GM20000 (cell line): ENCODE measurements at regions not wholly inside any gene's neighbourhood (a gene's known extent, or its start where the extent isn't known, plus 50 kb on each side); places are given as distances from the start of the nearest gene placed in this dataset.
"Not testable (repeated sequence)": the region's sequence is repeated elsewhere in the genome, so short reads cannot be mapped to it uniquely, and the experiment has no call there.

Experiments used
- DNase-seq: peaks from one replicate; pipeline ENCODE4 v3.0.0; 2012; ENCODE audit warnings: low spot score

GRCh38 chr2:111348316-111348715 lies 227.6 kb downstream of the BCL2L11 start:
- not testable (repeated sequence) for DNase-seq

DNA sequence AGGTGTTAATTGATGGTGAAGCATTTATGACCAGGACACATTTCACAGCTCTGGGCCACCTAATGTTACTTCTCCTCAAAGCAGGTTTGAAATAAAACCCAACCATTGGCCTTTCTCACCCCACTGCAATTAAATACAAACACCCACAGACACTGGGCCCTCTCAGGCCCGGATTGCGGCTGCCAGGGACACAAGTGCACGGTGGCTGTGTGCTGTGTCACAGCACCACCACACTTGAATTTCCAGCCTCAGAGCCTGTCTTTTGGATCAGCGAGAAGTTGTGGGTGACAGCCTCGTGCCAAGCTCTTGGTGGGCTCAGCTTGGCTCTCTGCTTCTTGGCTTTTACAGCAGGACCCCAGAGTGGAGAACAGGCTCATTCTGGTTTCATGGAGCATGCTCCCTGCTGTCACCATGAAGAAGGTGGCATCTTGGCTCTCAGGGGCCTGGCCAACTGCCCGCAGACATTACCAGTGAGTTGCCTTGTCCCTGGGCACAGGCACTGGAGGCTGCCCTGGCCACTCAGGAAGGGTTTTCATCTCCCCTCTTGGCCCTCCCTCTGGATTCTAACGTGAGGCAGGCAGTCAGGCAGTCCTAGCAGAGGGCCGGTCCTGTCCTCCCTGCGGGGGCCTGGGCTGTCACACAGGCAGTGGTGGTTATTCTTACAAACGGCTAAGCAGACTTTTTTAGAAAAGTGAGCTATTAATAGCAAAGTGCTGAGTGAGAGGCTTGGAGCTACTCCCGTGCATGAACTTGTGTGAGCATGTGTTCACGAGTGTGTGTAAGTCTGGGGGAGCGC lies 234.5 kb downstream of the BCL2L11 start:
- not testable (repeated sequence) for DNase-seq

- not testable (repeated sequence) for DNase-seq
Observed at GRCh38 chr2:111355823-111356511, 235.3 kb downstream of the BCL2L11 start.

DNA sequence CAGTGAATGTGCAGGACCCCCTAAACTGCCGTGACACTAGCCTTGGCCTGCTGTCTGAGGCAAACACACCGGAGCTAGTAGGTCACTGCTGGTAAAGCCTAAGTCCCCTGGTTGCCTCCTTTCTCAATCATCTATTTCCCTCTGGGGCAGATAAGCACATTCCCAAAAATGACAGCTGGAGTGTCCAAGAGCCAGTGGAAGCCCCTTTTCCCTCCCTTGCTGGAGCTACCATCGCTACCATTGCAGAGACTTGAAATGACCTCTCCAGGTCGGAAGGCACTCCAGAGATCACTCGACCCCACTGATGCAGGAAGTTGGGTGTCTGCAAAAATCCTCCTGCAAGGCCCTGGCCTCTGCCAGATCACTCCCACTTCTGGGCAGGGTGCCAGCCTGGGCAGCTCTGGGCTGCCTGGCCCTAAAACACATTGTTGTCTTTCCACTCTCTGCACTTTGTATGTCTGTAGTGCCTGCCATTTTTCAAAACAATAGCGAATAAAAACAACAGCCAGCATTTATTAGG lies 235.9 kb downstream of the BCL2L11 start:
- not testable (repeated sequence) for DNase-seq

DNA sequence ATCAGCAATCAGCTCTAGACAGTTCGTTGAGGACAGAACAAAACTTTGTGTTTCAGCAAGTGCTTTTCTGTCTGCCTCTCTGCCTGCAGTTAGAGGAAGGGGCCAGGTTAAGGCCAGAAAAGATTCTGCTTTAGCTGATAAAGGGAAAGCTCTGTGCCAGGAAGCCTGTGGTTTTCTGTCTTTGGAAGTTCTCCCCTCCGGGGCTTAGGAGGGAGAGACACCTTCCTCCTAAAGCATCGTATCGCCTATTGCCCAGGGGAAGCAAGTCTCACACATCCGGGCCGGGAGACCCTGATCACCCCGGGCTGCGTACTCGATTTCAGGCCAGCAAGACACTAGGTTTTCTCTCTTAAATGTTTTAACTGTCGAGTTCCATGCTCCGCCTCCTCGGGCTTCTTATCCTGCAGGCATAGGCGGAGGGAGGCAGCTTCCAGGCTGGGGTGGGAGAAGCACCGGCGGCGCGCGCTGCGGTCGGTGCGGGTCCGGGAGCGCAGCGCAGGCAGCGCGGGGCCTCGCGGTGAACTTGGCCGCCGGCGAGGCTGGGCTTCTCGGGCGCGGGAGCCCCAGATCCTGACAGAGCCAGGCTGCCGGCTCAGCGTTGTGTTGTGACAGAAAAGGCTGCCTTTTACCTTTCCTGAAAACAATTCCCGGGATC lies 245.4 kb downstream of the BCL2L11 start:
- peak; percentile 0 for DNase-seq

- not testable (repeated sequence) for DNase-seq
Observed at GRCh38 chr2:111366641-111367029, 245.9 kb downstream of the BCL2L11 start.

DNA sequence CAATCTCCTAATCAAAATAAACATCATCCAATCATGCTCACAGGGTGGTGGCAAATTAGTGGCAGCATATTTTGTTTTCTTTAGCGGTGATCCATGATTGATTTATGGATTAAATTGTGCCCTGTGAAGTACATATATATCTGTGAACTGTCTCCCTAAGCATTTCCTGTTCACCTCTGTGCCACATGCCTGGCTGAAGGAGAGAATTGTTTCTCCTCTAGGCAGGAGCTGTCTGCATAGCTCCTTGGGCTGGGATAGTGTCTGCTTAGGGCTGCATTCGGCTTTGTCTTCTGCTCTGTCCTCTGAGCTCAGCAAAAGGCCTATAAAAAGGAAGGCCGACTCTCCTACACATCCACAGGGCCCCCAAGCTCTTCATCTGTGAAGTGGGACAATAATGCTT lies 246.4 kb downstream of the BCL2L11 start:
- not testable (repeated sequence) for DNase-seq

GRCh38 chr2:111367871-111368270 lies 247.2 kb downstream of the BCL2L11 start:
- not testable (repeated sequence) for DNase-seq

DNA sequence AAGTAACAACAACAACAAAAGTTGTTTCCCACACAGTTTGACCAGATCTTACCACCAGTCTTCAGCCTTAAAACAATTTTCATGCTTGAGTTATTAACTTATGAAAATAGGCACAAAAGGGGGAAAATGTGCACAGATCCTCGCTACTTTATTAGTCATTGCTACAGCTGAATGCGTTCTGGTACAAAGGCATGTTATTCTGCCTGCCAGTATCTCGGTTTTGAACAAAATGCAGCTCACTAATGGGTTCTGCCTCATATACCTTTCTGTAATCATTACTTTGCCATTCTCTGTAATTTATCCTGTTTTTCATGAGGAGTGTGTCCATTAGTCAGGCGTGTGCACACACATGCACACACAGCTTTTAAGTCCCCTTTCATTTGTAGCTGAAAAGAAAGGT lies 247.6 kb downstream of the BCL2L11 start:
- DNase-seq = not testable (repeated sequence)

DNA sequence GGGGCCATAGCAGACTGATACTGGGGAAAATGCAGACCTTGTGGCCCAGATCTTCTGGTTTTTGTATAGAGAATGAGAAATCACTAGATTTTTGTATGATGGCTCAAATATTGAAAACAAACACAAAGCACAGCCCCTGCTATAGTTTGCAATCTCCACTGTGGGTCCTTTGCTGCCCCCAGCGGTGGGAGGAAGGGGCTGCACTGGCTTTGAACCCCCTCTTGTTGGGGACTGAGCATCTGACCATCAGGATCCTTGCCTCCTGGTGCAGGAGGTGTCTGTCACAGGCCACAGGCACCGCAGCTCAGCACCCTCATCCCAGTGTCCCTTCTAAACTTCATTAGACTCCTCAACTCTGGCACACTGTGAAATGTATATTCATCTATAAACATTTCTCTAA lies 252.3 kb downstream of the BCL2L11 start:
- DNase-seq = not testable (repeated sequence)

DNA sequence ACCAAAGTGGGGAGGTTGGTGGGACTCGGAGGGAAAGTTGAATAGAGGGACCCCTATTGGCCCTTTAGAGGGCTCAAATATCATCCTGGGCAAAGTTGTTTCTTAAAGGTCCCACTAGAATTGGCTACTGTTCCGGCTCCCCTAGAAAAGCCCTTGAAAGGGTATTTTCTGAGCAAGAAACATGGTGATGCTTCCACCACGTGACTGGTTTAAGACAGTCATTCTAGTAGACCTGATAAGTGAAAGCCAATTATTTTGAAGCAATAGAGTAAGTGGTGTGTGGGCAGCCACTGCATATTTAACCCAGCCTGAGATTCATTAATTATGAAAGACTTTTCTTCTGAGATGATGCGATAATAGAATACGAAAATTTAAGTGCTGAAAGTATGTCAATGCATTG lies 253.3 kb downstream of the BCL2L11 start:
- DNase-seq = not testable (repeated sequence)

- DNase-seq = not testable (repeated sequence)
Observed at GRCh38 chr2:111374734-111375133, 254.0 kb downstream of the BCL2L11 start.

GRCh38 chr2:111375320-111375883 lies 254.7 kb downstream of the BCL2L11 start:
- DNase-seq = not testable (repeated sequence)

DNA sequence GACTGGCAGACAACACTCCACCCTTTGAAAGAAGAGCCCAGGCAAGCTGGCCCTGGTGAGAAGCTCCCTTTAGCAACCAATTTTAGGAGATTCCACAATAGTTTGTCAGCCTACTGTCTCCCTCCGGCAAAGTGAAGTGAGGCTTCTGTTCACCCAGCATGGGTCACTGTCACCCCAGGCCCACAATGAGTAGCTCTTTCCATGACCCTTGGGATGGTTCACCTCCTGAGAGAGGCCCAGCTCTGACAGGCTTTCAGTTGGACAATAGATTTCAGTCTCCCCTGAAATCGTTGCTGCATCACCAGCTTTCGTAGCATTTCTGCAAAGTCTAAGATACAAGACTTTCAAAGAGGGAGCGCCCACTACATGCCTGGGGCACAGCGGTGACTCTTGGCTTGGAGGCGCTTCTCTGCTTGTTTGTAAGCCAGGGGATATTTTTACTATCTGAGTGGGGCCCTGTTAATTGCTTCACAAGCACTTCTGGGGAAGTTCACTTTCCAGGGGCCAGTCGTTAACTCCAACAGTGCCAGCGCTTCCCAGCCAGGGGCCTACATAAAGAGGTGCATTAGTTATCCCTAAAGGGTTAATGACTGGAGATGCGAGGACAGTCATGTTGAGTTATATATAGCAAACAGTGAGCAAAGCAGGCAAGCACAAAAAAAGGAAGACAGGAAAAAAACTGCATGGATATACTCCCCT lies 255.7 kb downstream of the BCL2L11 start:
- not testable (repeated sequence) for DNase-seq

DNA sequence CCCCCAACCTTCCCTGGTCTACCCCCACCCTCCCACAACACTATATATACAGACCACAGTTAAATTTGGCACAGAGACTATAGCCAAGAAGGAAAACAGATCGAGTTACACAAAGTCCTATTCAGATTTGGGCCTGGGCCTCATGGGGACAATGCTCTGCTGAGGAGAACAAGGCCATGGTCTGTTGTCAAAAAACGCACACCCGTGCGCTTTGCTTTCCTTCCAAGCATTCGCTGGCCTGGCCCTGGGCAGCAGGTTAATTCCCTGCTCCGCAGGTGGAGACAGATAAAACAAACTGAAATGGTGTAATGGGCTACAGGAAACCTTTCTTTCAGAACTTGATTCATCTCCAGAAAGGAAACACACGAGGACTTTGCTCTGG lies 256.2 kb downstream of the BCL2L11 start:
- DNase-seq = not testable (repeated sequence)

DNA sequence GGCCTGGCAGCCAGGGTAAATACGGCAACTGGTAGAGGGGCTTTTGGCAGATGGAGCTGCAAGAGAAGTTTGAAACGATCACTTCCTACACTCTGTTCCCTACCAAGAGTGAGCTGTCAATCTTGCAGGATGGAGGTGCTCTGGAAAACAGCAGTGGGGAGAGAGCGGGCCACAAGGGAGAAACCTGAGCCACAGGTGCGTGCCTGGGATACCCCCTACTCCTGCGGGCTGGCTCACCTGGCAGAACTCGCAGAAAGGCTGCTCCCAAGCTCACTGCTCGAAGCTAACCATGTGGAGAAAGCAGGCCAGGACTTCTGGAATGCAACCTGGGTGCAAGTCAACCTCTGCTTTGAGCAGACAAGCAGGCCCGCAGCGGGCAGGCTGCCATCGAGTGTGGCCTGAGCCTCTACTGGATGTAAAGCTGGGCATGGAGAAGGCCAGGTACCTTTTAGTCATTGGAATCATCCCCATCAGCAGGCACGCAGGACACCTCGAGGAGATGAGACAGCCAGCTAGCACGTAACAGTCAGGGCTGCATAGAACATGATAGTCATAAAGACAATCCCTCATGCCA lies 256.8 kb downstream of the BCL2L11 start:
- not testable (repeated sequence) for DNase-seq

DNA sequence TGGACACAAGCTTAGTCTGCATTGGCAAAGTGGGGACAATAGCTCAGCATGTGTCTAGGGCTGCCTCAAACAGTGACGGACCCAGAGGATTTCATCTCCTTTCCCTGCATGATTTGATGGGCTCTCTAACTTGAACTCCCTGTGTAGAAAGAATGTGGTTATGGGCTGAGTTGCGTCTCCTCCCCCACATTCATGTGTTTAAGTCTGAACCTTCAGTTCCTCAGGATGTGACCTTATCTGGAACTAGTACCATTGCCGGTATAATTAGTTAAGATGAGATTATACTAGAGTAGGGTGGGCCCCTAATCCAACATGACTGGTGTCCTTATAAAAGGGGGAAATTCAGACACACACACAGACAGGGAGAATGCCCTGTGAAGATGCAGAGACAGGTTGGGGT lies 257.6 kb downstream of the BCL2L11 start:
- not testable (repeated sequence) for DNase-seq

- not testable (repeated sequence) for DNase-seq
Observed at GRCh38 chr2:111380733-111381439, 260.2 kb downstream of the BCL2L11 start.

- not testable (repeated sequence) for DNase-seq
Observed at GRCh38 chr2:111381530-111382306, 261.0 kb downstream of the BCL2L11 start.
